NCI-H345 treated with DMSO at 0.1 percent for 48 hours (cell line): ENCODE measurements at regions not wholly inside any gene's neighbourhood (a gene's known extent, or its start where the extent isn't known, plus 50 kb on each side); places are given as distances from the start of the nearest gene placed in this dataset.

Experiments
- DNase-seq: peaks from one replicate; lab custom pipeline; 2025; ENCODE audit not compliant: unreplicated experiment; lab: John Stamatoyannopoulos, UW

- DNase-seq = no peak
These were observed 190.4 kb downstream of the SALL1 start for GRCh38 chr16:50960517-50961202.

GRCh38 chr16:50957056-50957455 is 194.0 kb downstream of the SALL1 start:
- no peak for DNase-seq

- no peak for DNase-seq
These were observed 194.4 kb downstream of the SALL1 start for GRCh38 chr16:50956637-50957036.

GRCh38 chr16:50955311-50955710 is 195.8 kb downstream of the SALL1 start:
- DNase-seq = no peak

GRCh38 chr16:50954469-50954868 is 196.6 kb downstream of the SALL1 start:
- no peak for DNase-seq

- no peak for DNase-seq
These were observed 197.8 kb downstream of the SALL1 start for GRCh38 chr16:50953290-50953689.

- no peak for DNase-seq
These were observed 200.1 kb downstream of the SALL1 start for GRCh38 chr16:50950955-50951354.

- no peak for DNase-seq
These were observed 202.7 kb downstream of the SALL1 start for GRCh38 chr16:50948268-50948930.

GRCh38 chr16:50947826-50948225 is 203.2 kb downstream of the SALL1 start:
- no peak for DNase-seq

- no peak for DNase-seq
These were observed 204.5 kb downstream of the SALL1 start for GRCh38 chr16:50946606-50947005.

GRCh38 chr16:50946098-50946497 is 204.2 kb downstream of the CYLD start:
- no peak for DNase-seq

- no peak for DNase-seq
These were observed 203.3 kb downstream of the CYLD start for GRCh38 chr16:50945171-50945570.

- DNase-seq = no peak
These were observed 202.6 kb downstream of the CYLD start for GRCh38 chr16:50944436-50944835.

GRCh38 chr16:50944033-50944432 is 202.1 kb downstream of the CYLD start:
- DNase-seq = no peak

- DNase-seq = no peak
These were observed 200.3 kb downstream of the CYLD start for GRCh38 chr16:50942143-50942542.

- DNase-seq = no peak
These were observed 199.8 kb downstream of the CYLD start for GRCh38 chr16:50941681-50942080.

- peak; percentile 37 for DNase-seq
These were observed 198.5 kb downstream of the CYLD start for GRCh38 chr16:50940275-50940854.

- DNase-seq = no peak
These were observed 197.5 kb downstream of the CYLD start for GRCh38 chr16:50939356-50939755.

- no peak for DNase-seq
These were observed 197.0 kb downstream of the CYLD start for GRCh38 chr16:50938932-50939331.

- no peak for DNase-seq
These were observed 191.4 kb downstream of the CYLD start for GRCh38 chr16:50933262-50933661.

- DNase-seq = no peak
These were observed 190.6 kb downstream of the CYLD start for GRCh38 chr16:50932348-50932935.

GRCh38 chr16:50928065-50928464 is 186.2 kb downstream of the CYLD start:
- no peak for DNase-seq
